H1 (cell line): ENCODE measurements at regions not wholly inside any gene's neighbourhood (a gene's known extent, or its start where the extent isn't known, plus 50 kb on each side); places are given as distances from the start of the nearest gene placed in this dataset.

ENCODE experiments used
- CTCF ChIA-PET: fragments of 300-600 bp; sonication (Branson Sonifier 250); formaldehyde crosslinking; loops from one replicate; lab custom pipeline; 2021; ENCODE audit not compliant: partially characterized antibody; lab: Charles Lee
- POLR2A ChIA-PET: fragments of 300-600 bp; sonication (Branson Sonifier 250); formaldehyde crosslinking; loops from one replicate; lab custom pipeline; 2021; ENCODE audit warnings: inconsistent platforms; ENCODE audit not compliant: partially characterized antibody; lab: Charles Lee
- DNase-seq, 2 experiments: peaks; one replicate each; pipeline versions ENCODE4 v3.0.0 to v3.0.0-alpha.2; 2010 to 2022; ENCODE audit warnings: low spot score in 2 of 2, low read depth in 1 of 2, mixed read lengths in 1 of 2
- FAIRE-seq: peaks from 2 replicates; lab custom pipeline; 2011; peaks lifted over from hg19 to GRCh38; lab: Jason Lieb, UNC
- H2AFZ ChIP-seq: 2 replicates; pipeline ENCODE4 v1.8.1; 2012; ENCODE audit warnings: low read length, inconsistent platforms
- H2AK5ac ChIP-seq: 2 replicates; pipeline ENCODE4 v1.6.1; 2013; ENCODE audit warnings: low read depth, low read length
- H2BK120ac ChIP-seq: replicated peaks from 2 replicates; pipeline ENCODE3; 2013; ENCODE audit warnings: low read depth, low read length, inconsistent platforms
- H2BK12ac ChIP-seq: 2 replicates; pipeline ENCODE4 v1.6.1; 2013; ENCODE audit warnings: low read depth, low read length
- H2BK15ac ChIP-seq: 2 replicates; pipeline ENCODE4 v1.6.1; 2013; ENCODE audit warnings: low read length
- H2BK20ac ChIP-seq: 2 replicates; pipeline ENCODE4 v1.6.1; 2013; ENCODE audit warnings: low read length
- H2BK5ac ChIP-seq: 2 replicates; pipeline ENCODE4 v1.6.1; 2013; ENCODE audit warnings: low read depth, low read length
- H3K14ac ChIP-seq: 2 replicates; pipeline ENCODE4 v1.6.1; 2013; ENCODE audit warnings: inconsistent platforms; ENCODE audit not compliant: insufficient read length
- H3K18ac ChIP-seq: 2 replicates; pipeline ENCODE4 v1.6.1; 2013; ENCODE audit warnings: low read length; ENCODE audit errors: extremely low read depth
- H3K23ac ChIP-seq: 2 replicates; pipeline ENCODE4 v1.6.1; 2013; ENCODE audit warnings: inconsistent platforms; ENCODE audit not compliant: insufficient read length
- H3K23me2 ChIP-seq: 2 replicates; pipeline ENCODE4 v1.6.1; 2013; ENCODE audit warnings: low read depth, low read length
- H3K27ac ChIP-seq: 2 replicates; pipeline ENCODE4 v1.6.1; 2011; ENCODE audit warnings: low read depth, low read length, inconsistent platforms
- H3K27me3 ChIP-seq, 4 experiments: replicated peaks in 1 of 4; 1 replicate in 1 of 4; 2 replicates in 3 of 4; pipeline versions ENCODE4 v1.6.1 to v1.8.1; 2011 to 2013; ENCODE audit warnings: low read length in 3 of 4, mild to moderate bottlenecking in 3 of 4, inconsistent platforms in 2 of 4, mixed read lengths in 2 of 4, moderate library complexity in 1 of 4; ENCODE audit not compliant: control insufficient read depth in 3 of 4, insufficient read depth in 3 of 4; ENCODE audit errors: extremely low read depth in 1 of 4
- H3K36me3 ChIP-seq, 4 experiments: 2 replicates each; pipeline versions ENCODE4 v1.6.1 to v1.8.1; 2011 to 2013; ENCODE audit warnings: mild to moderate bottlenecking in 4 of 4, low read length in 3 of 4, moderate library complexity in 2 of 4, control low read depth in 1 of 4, inconsistent platforms in 1 of 4; ENCODE audit not compliant: insufficient read depth in 4 of 4, control insufficient read depth in 2 of 4
- H3K4ac ChIP-seq: replicated peaks from 2 replicates; pipeline ENCODE3; 2013; ENCODE audit warnings: low read length, low read depth, mixed read lengths, inconsistent platforms; ENCODE audit not compliant: insufficient read length
- H3K4me1 ChIP-seq, 4 experiments: replicated peaks in 1 of 4; 1 replicate in 1 of 4; 2 replicates in 3 of 4; pipeline versions ENCODE4 v1.6.1 to v1.8.1; 2011 to 2013; ENCODE audit warnings: low read length in 3 of 4, inconsistent platforms in 2 of 4, mixed read lengths in 1 of 4; ENCODE audit not compliant: insufficient read depth in 4 of 4, control insufficient read depth in 3 of 4
- H3K4me2 ChIP-seq, 2 experiments: 2 replicates each; pipeline versions ENCODE4 v1.6.1 to v1.8.1; 2011 to 2013; ENCODE audit warnings: low read depth in 2 of 2, low read length in 2 of 2, control low read depth in 1 of 2, inconsistent platforms in 1 of 2, mild to moderate bottlenecking in 1 of 2; ENCODE audit not compliant: insufficient read depth in 1 of 2
- H3K4me3 ChIP-seq, 4 experiments: fragments of 200-600, 300-600 bp in 1 of 4; sonication (generic), shearing (Covaris generic), sonication (Bioruptor Twin) in 1 of 4; 2 replicates each; pipeline versions ENCODE4 v1.5.1 to v1.8.1; 2011 to 2016; ENCODE audit warnings: low read length in 4 of 4, low read depth in 3 of 4, control low read depth in 2 of 4, inconsistent platforms in 2 of 4, mild to moderate bottlenecking in 2 of 4, mixed read lengths in 1 of 4, moderate library complexity in 1 of 4; ENCODE audit not compliant: insufficient read depth in 2 of 4; ENCODE audit errors: extremely low read depth in 1 of 4
- H3K56ac ChIP-seq: replicated peaks from 2 replicates; pipeline ENCODE3; 2013; ENCODE audit warnings: low read depth, mild to moderate bottlenecking, mixed read lengths, low read length, inconsistent platforms; ENCODE audit not compliant: insufficient read length
- H3K79me1 ChIP-seq: 2 replicates; pipeline ENCODE4 v1.6.1; 2013; ENCODE audit warnings: low read depth, low read length, control low read depth
- H3K79me2 ChIP-seq, 2 experiments: 2 replicates each; pipeline versions ENCODE4 v1.6.1 to v1.8.1; 2012 to 2013; ENCODE audit warnings: low read length in 2 of 2, mild to moderate bottlenecking in 2 of 2, inconsistent platforms in 1 of 2; ENCODE audit not compliant: insufficient read depth in 2 of 2, control insufficient read depth in 1 of 2
- H3K9ac ChIP-seq, 4 experiments: replicated peaks in 1 of 4; 1 replicate in 1 of 4; 2 replicates in 3 of 4; pipeline versions ENCODE4 v1.6.1 to v1.8.1; 2011 to 2013; ENCODE audit warnings: low read depth in 3 of 4, low read length in 3 of 4, control low read depth in 2 of 4, mild to moderate bottlenecking in 2 of 4, moderate library complexity in 2 of 4, inconsistent platforms in 1 of 4; ENCODE audit errors: extremely low read depth in 1 of 4
- H3K9me3 ChIP-seq, 2 experiments: 2 replicates each; pipeline versions ENCODE4 v1.6.1 to v1.8.1; 2012 to 2013; ENCODE audit warnings: mild to moderate bottlenecking in 2 of 2, moderate library complexity in 2 of 2, control low read depth in 1 of 2, inconsistent platforms in 1 of 2, low read depth in 1 of 2, low read length in 1 of 2, mixed read lengths in 1 of 2; ENCODE audit not compliant: insufficient read depth in 2 of 2
- H4K20me1 ChIP-seq, 2 experiments: replicated peaks in 1 of 2; 2 replicates each; pipeline versions ENCODE3 to v1.8.1; 2011 to 2013; ENCODE audit warnings: inconsistent platforms in 2 of 2, low read length in 2 of 2, mild to moderate bottlenecking in 1 of 2; ENCODE audit not compliant: insufficient read depth in 2 of 2, control insufficient read depth in 1 of 2
- H4K5ac ChIP-seq: 2 replicates; pipeline ENCODE4 v1.6.1; 2013; ENCODE audit warnings: low read length, low read depth, mixed read lengths, inconsistent platforms; ENCODE audit not compliant: insufficient read length
- H4K8ac ChIP-seq: 2 replicates; pipeline ENCODE4 v1.8.0; 2013; ENCODE audit warnings: mild to moderate bottlenecking, moderate library complexity, low read length, inconsistent platforms; ENCODE audit not compliant: insufficient read depth; ENCODE audit errors: extremely low read depth
- H4K91ac ChIP-seq: replicated peaks from 2 replicates; pipeline ENCODE3; 2013; ENCODE audit warnings: low read length, mixed read lengths, inconsistent platforms; ENCODE audit not compliant: insufficient read length
- WGBS, 2 experiments: shearing (Covaris generic) in 1 of 2; methylation state at CpG; one replicate each; pipeline versions ENCODE4 v1.1.6 to v1.1.7; 2013 to 2015; ENCODE audit warnings: low lambda C conversion rate in 2 of 2, mixed read lengths in 2 of 2, inconsistent platforms in 1 of 2, low coverage in 1 of 2, missing lambda C conversion rate in 1 of 2; ENCODE audit not compliant: insufficient replicate concordance in 2 of 2, insufficient coverage in 1 of 2, insufficient read length in 1 of 2; ENCODE audit errors: extremely low coverage in 1 of 2, missing lambda C conversion rate in 1 of 2; 5-methylcytosine and 5-hydroxymethylcytosine counted together

- Histone ChIP-seq H3K27me3 (peaks cover 0 to 11% (median 0%) of the 10 kb centered on the region in 4 experiments; a peak in 4 of 7 replicates), H3K9ac (peak overlapping the region in 1 of 4 experiments; percentile 27; a peak in 1 of 7 replicates), H3K4me1 (peaks cover 6 to 24% (median 20%) of the 10 kb centered on the region in 4 experiments), H3K79me2 (no peaks in the 10 kb centered on the region), H3K9me3 (no peaks in the 10 kb centered on the region), H2AFZ (peak overlapping the region; percentile 70; the same call in 1 of the 2 replicates), H2BK20ac (peak overlapping the region; percentile 93; the same call in 1 of the 2 replicates), H2BK15ac (peak overlapping the region; percentile 95; the same call in 1 of the 2 replicates), H3K56ac (no peak overlapping the region), H2BK120ac (peak overlapping the region; percentile 39), H3K79me1 (no peaks in the 10 kb centered on the region), H2BK5ac (peak overlapping the region; percentile 57; the same call in 1 of the 2 replicates), H3K36me3 (no peaks in the 10 kb centered on the region), H4K20me1 (no peaks in the 10 kb centered on the region), H2AK5ac (peak overlapping the region; percentile 11; the same call in 1 of the 2 replicates), H3K4me2 (peak overlapping the region; percentile 54 to 66), H4K5ac (no peak overlapping the region), H3K27ac (no peak overlapping the region), H3K4ac (peak overlapping the region; percentile 30), H3K14ac (no peak overlapping the region), H4K8ac (no peak overlapping the region; the same call in 1 of the 2 replicates), H3K18ac (peak overlapping the region; percentile 93), H2BK12ac (peak overlapping the region; percentile 97; the same call in 1 of the 2 replicates), H3K4me3 (peak overlapping the region; percentile 10 to 56 (median 42); a peak in 7 of 8 replicates), H4K91ac (peak overlapping the region; percentile 78), H3K23me2 (peaks cover 6% of the 10 kb centered on the region; the same call in 1 of the 2 replicates), H3K23ac (no peak overlapping the region)
- CTCF ChIA-PET, result interaction anchor here (0.5 to 8.5 kb wide), 64 partner anchors 8 to 551 kb away, joined by 3 to 112 read pairs (median 4); partner anchors contain the start of gene KCNMA1
- 13% methylated on average over 42 of the region's 51 CpGs; no CpG with 5 or more reads in 1 of the 2 experiments for WGBS, 2 experiments
- DNase-seq, result peak; percentile 62 to 99
- POLR2A ChIA-PET, result interaction anchor here (0.7 to 2.0 kb wide), 5 partner anchors 9 to 59 kb away, joined by 3 to 5 read pairs (median 4); no protein-coding TSS in a partner anchor
- no peak for FAIRE-seq
Measured at GRCh38 chr10:77710759-77711682, 73.4 kb upstream of the KCNMA1 start.
